Neuronal stem cell (in vitro differentiated cells): ENCODE measurements at regions not wholly inside any gene's neighbourhood (a gene's known extent, or its start where the extent isn't known, plus 50 kb on each side); places are given as distances from the start of the nearest gene placed in this dataset.
"Not testable (repeated sequence)": the region's sequence is repeated elsewhere in the genome, so short reads cannot be mapped to it uniquely, and the experiment has no call there.

Source experiments
- DNase-seq: peaks from one replicate; pipeline ENCODE4 v3.0.0-alpha.2; 2013; ENCODE audit warnings: low spot score
- H2AFZ ChIP-seq: one replicate; pipeline ENCODE4 v1.6.1; 2013; ENCODE audit warnings: mild to moderate bottlenecking, low read length, inconsistent platforms
- H2AK5ac ChIP-seq: 2 replicates; pipeline ENCODE4 v1.6.1; 2013; ENCODE audit warnings: low read depth, mild to moderate bottlenecking, inconsistent platforms, low read length, moderate library complexity, mixed read lengths
- H2BK120ac ChIP-seq: 2 replicates; pipeline ENCODE4 v1.6.1; 2013; ENCODE audit warnings: low read depth, mild to moderate bottlenecking, inconsistent platforms, low read length, moderate library complexity, mixed read lengths
- H2BK12ac ChIP-seq: one replicate; pipeline ENCODE4 v1.6.1; 2013; ENCODE audit warnings: low read length, inconsistent platforms
- H2BK15ac ChIP-seq: 2 replicates; pipeline ENCODE4 v1.6.1; 2013; ENCODE audit warnings: mild to moderate bottlenecking, low read length, inconsistent platforms, mixed read lengths
- H2BK5ac ChIP-seq: one replicate; pipeline ENCODE4 v1.6.1; 2013; ENCODE audit warnings: inconsistent platforms, mild to moderate bottlenecking, low read length, moderate library complexity
- H3K14ac ChIP-seq: one replicate; pipeline ENCODE4 v1.6.1; 2013; ENCODE audit warnings: low read length, inconsistent platforms
- H3K18ac ChIP-seq: 2 replicates; pipeline ENCODE4 v1.6.1; 2013; ENCODE audit warnings: low read length, inconsistent platforms
- H3K23ac ChIP-seq: 2 replicates; pipeline ENCODE4 v1.6.1; 2013; ENCODE audit warnings: low read depth, mild to moderate bottlenecking, mixed read lengths, low read length, inconsistent platforms; ENCODE audit not compliant: poor library complexity
- H3K27ac ChIP-seq: replicated peaks from 3 replicates; pipeline ENCODE4 v1.5.1; 2013; ENCODE audit warnings: low read length, inconsistent platforms
- H3K27me3 ChIP-seq, 3 experiments: 2 replicates each; pipeline ENCODE4 v1.6.1; 2013; ENCODE audit warnings: low read length in 3 of 3, mild to moderate bottlenecking in 2 of 3, inconsistent platforms in 1 of 3, low read depth in 1 of 3, mixed read lengths in 1 of 3, moderate library complexity in 1 of 3; ENCODE audit not compliant: control insufficient read depth in 3 of 3, insufficient read depth in 3 of 3
- H3K36me3 ChIP-seq, 2 donors: replicated peaks in 1 of 2; 2 replicates each; pipeline ENCODE4 v1.6.1; 2013; ENCODE audit warnings: low read length in 2 of 2; ENCODE audit not compliant: control insufficient read depth in 2 of 2, insufficient read depth in 2 of 2
- H3K4ac ChIP-seq: 2 replicates; pipeline ENCODE4 v1.6.1; 2013; ENCODE audit warnings: inconsistent platforms, mild to moderate bottlenecking, low read length, moderate library complexity
- H3K4me1 ChIP-seq, 2 donors: 1 replicate in 1 of 2; 2 replicates in 1 of 2; pipeline ENCODE4 v1.6.1; 2013; ENCODE audit warnings: low read length in 2 of 2, low read depth in 1 of 2; ENCODE audit not compliant: control insufficient read depth in 2 of 2, insufficient read depth in 1 of 2
- H3K4me2 ChIP-seq: one replicate; pipeline ENCODE4 v1.6.1; 2013; ENCODE audit warnings: mild to moderate bottlenecking, low read length, inconsistent platforms; ENCODE audit not compliant: insufficient read depth, poor library complexity, severe bottlenecking
- H3K4me3 ChIP-seq, 2 donors: 2 replicates each; pipeline ENCODE4 v1.5.1; 2013; ENCODE audit warnings: low read length in 2 of 2, mild to moderate bottlenecking in 2 of 2, inconsistent platforms in 1 of 2, moderate library complexity in 1 of 2
- H3K79me1 ChIP-seq: one replicate; pipeline ENCODE4 v1.6.1; 2013; ENCODE audit warnings: low read depth, mild to moderate bottlenecking, inconsistent platforms, low read length, moderate library complexity
- H3K9ac ChIP-seq: one replicate; pipeline ENCODE4 v1.6.1; 2013; ENCODE audit warnings: mild to moderate bottlenecking, low read depth, low read length, inconsistent platforms; ENCODE audit not compliant: poor library complexity
- H3K9me3 ChIP-seq, 2 donors: replicated peaks in 1 of 2; 2 replicates each; pipeline versions ENCODE3 to v1.6.1; 2013; ENCODE audit warnings: low read length in 2 of 2, mild to moderate bottlenecking in 2 of 2, inconsistent platforms in 1 of 2, low read depth in 1 of 2, mixed read lengths in 1 of 2, moderate library complexity in 1 of 2; ENCODE audit not compliant: control insufficient read depth in 2 of 2, insufficient read depth in 1 of 2
- H4K8ac ChIP-seq: one replicate; pipeline ENCODE4 v1.6.1; 2013; ENCODE audit warnings: low read depth, mild to moderate bottlenecking, inconsistent platforms, low read length, moderate library complexity
- H4K91ac ChIP-seq: one replicate; pipeline ENCODE4 v1.6.1; 2013; ENCODE audit warnings: low read length, low read depth, mild to moderate bottlenecking, inconsistent platforms; ENCODE audit not compliant: poor library complexity
- WGBS, 2 donors: extraction: QIAGEN DNeasy Blood & Tissue Kit; methylation state at CpG; one replicate each; pipeline ENCODE4 v1.1.7; 2013; ENCODE audit warnings: missing lambda C conversion rate in 2 of 2, mixed read lengths in 1 of 2; ENCODE audit not compliant: insufficient read length in 2 of 2, insufficient replicate concordance in 1 of 2; ENCODE audit errors: extremely low coverage in 2 of 2; 5-methylcytosine and 5-hydroxymethylcytosine counted together

DNA sequence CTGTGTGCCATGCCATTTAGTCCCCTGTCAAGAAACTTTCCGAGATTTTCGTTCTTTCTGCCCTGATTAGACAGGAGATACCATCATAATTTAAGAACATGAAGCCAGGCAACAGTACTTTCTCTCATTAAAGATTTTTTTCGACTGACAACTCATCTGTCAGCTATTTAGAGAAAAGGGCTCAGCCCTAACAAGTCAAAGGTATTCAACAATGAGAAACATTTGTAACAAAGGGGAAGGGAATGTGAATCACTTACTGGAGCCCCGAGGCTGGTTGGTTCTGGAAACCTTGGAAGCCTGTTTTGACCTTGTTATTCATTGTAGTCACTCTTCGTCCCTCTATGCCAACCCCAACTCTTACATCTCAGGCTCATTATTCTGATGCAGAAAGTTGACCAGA lies 199.4 kb downstream of the SPP2 start:
- H3K14ac ChIP-seq, result no peak overlapping the region
- H3K27me3 ChIP-seq, result no peaks in the 10 kb centered on the region
- H3K4ac ChIP-seq, result no peak overlapping the region
- H3K9ac ChIP-seq, result no peak overlapping the region
- peaks cover 2 to 5% of the 10 kb centered on the region in 2 donors for H3K4me1 ChIP-seq
- peaks cover 0 to 4% of the 10 kb centered on the region in 2 donors for H3K9me3 ChIP-seq
- no peak overlapping the region for H4K91ac ChIP-seq
- no peak overlapping the region for H3K4me2 ChIP-seq
- no peak overlapping the region for H3K27ac ChIP-seq
- H2BK5ac ChIP-seq, result no peak overlapping the region
- no peak overlapping the region for H2AFZ ChIP-seq
- no peak for DNase-seq
- no peak overlapping the region for H2BK120ac ChIP-seq
- H3K36me3 ChIP-seq, result no peaks in the 10 kb centered on the region
- H3K23ac ChIP-seq, result no peak overlapping the region
- no peak overlapping the region for H2AK5ac ChIP-seq
- H3K4me3 ChIP-seq, result no peak overlapping the region
- H3K79me1 ChIP-seq, result no peaks in the 10 kb centered on the region
- H3K18ac ChIP-seq, result no peak overlapping the region
- no peak overlapping the region for H4K8ac ChIP-seq
- H2BK12ac ChIP-seq, result no peak overlapping the region
- no peak overlapping the region for H2BK15ac ChIP-seq
- WGBS, 2 donors, result no CpG with 5 or more reads among the region's 5 CpGs

DNA sequence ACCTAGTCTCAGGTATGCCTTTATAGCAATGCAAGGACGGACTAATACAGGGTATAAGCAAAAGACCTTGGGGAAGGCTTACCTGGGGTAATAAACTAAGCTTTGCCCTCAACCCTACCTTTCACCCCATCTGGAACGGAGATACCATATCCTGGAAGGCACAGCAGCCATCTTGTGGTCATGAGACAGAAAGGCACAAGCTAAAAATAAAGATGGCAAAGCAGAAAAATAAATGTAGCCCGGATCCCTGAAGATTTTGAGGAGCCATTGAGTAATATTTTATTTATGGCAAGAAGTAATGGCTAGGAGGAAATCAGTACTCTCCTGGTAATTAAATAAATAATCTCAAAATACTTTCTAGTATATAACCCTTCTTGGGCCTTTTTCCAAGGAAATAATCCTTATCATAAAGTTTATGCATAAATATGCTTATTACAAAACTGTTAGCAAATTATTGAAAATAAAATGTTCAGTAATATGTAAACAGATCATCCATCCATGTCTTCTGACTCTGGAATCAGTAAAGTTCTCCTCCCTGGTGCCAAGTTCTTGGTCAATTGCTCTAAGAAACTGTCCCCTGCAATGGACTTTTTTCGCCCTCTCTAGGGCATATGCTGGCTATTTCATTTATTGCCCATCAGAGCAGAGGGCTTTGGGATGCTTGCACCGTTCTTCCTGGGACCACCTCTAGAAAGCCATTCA lies 198.7 kb downstream of the SPP2 start:
- Histone ChIP-seq H3K27ac (no peak overlapping the region), H3K9me3 (peaks cover 0 to 4% of the 10 kb centered on the region in 2 donors), H3K18ac (no peak overlapping the region), H3K36me3 (no peaks in the 10 kb centered on the region), H2BK5ac (no peak overlapping the region), H3K9ac (no peak overlapping the region), H3K4ac (no peak overlapping the region), H2AK5ac (no peak overlapping the region), H2BK120ac (no peak overlapping the region), H3K23ac (no peak overlapping the region), H2BK15ac (no peak overlapping the region), H3K4me3 (no peak overlapping the region), H2AFZ (no peak overlapping the region), H3K14ac (no peak overlapping the region), H4K91ac (no peak overlapping the region), H3K79me1 (no peaks in the 10 kb centered on the region), H3K4me1 (peaks cover 2 to 5% of the 10 kb centered on the region in 2 donors), H3K4me2 (no peak overlapping the region), H4K8ac (no peak overlapping the region), H3K27me3 (no peaks in the 10 kb centered on the region), H2BK12ac (no peak overlapping the region)
- no peak for DNase-seq
- WGBS, 2 donors, result no CpG with 5 or more reads among the region's 5 CpGs

DNA sequence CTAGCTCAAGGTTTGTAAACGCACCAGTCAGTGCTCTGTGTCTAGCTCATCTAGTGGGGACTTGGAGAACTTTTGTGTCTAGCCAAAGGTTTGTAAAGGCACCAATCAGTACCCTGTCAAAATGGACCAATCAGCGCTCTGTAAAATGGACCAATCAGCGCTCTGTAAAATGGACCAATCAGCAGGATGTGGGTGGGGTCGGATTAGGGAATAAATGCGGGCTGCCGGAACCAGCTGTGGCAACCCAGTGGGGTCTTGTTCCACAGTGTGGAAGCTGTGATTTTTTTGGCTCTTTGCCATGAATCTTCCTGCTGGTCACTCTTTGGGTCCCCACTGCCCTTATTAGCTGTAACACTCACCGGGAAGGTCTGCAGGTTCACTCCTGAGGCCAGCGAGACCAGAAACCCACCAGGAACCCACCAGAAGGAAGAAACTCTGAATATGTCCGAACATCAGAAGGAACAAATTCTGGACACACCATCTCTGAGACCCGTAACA lies 197.8 kb downstream of the SPP2 start:
- not testable (repeated sequence) for H2AFZ ChIP-seq, H3K4me1 ChIP-seq, DNase-seq, H3K14ac ChIP-seq, H3K36me3 ChIP-seq, H3K4ac ChIP-seq, H3K23ac ChIP-seq, H3K4me2 ChIP-seq, H2BK120ac ChIP-seq, H3K79me1 ChIP-seq, H3K27ac ChIP-seq, H2BK5ac ChIP-seq, H4K8ac ChIP-seq, H2BK15ac ChIP-seq, H2BK12ac ChIP-seq, H4K91ac ChIP-seq, H3K9me3 ChIP-seq, H3K18ac ChIP-seq, H3K27me3 ChIP-seq, H3K9ac ChIP-seq, H3K4me3 ChIP-seq
- peak overlapping the region; percentile 62 for H2AK5ac ChIP-seq
- no CpG with 5 or more reads among the region's 10 CpGs for WGBS, 2 donors

DNA sequence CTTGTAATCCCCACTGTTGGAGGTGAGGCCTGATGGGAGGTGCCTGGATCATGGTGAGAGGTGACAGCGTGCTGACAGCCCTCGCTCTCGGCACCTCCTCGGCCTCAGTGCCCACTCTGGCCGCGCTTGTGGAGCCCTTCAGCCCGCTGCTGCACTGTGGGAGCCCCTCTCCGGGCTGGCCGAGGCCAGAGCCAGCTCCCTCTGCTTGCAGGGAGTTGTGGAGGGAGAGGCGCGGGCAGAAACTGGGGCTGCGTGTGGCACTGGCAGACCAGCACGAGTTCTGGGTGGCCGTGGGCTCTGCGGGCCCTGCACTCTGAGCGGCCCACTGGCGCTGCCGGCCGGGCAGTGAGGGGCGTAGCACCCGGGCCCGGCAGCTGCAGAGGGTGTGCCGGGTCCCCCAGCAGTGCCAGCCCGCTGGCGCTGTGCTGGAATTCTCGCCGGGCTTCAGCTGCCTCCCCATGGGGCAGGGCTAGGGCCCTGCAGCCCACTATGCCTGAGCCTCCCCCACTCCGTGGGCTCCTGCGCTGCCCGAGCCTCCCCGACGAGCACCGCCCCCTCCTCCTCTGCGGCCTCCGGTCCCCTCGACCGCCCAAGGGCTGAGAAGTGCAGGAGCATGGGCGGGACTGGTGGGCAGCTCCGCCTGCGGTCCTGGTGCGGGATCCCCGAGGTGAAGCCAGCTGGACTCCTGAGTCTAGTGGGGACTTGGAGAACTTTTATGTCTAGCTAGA lies 197.1 kb downstream of the SPP2 start:
- Histone ChIP-seq H2BK120ac (no peak overlapping the region), H3K4me3 (no peak overlapping the region), H2AK5ac (peak overlapping the region; percentile 62), H3K79me1 (no peaks in the 10 kb centered on the region), H2BK12ac (peak overlapping the region; percentile 65), H3K18ac (peak overlapping the region; percentile 58), H3K36me3 (no peaks in the 10 kb centered on the region), H3K4me2 (no peak overlapping the region), H2AFZ (no peak overlapping the region), H3K27me3 (no peaks in the 10 kb centered on the region), H3K4me1 (peaks cover 2 to 6% of the 10 kb centered on the region in 2 donors), H2BK5ac (no peak overlapping the region), H4K8ac (no peak overlapping the region), H2BK15ac (no peak overlapping the region), H4K91ac (no peak overlapping the region), H3K9me3 (peaks cover 0 to 4% of the 10 kb centered on the region in 2 donors), H3K23ac (peak overlapping the region; percentile 19), H3K9ac (peak overlapping the region; percentile 12), H3K4ac (no peak overlapping the region), H3K14ac (peak overlapping the region; percentile 77), H3K27ac (no peak overlapping the region)
- no peak for DNase-seq
- WGBS, 2 donors, result no CpG with 5 or more reads among the region's 42 CpGs
